K562 (cell line): ENCODE measurements at regions not wholly inside any gene's neighbourhood (a gene's known extent, or its start where the extent isn't known, plus 50 kb on each side); places are given as distances from the start of the nearest gene placed in this dataset.

Experiments used
- ATAC-seq: fragments of 200-7000 bp; cut with Tn5 transposase; 3 replicates; pipeline ENCODE4 v1.9.1; 2020; ENCODE audit warnings: moderate library complexity
- BruUV-seq: library from RNA; stranded (reverse); fragments of 400-500 nt; replicated peaks from 2 replicates; lab custom pipeline; 2021; lab: Mats Ljungman, UMichigan
- CTCF ChIA-PET: fragments of 300-600 bp; formaldehyde crosslinking; extraction: SDS; loops from one replicate; lab custom pipeline; 2021; ENCODE audit warnings: low intra/inter-chr PET ratio; lab: Yijun Ruan, JAX
- POLR2A ChIA-PET: fragments of 300-600, 350-650 bp; sonication (Branson Sonifier 250); formaldehyde crosslinking; extraction: SDS; loops from one replicate; lab custom pipeline; 2021; ENCODE audit warnings: antibody characterized with exemption, inconsistent platforms; lab: Yijun Ruan, JAX
- DNase-seq, 4 experiments: peaks; one replicate each; pipeline versions ENCODE4 v3.0.0 to v3.0.0-alpha.2; 2011 to 2018; ENCODE audit warnings: low spot score in 3 of 4, mixed read lengths in 3 of 4; ENCODE audit errors: extremely low read depth in 1 of 4
- FAIRE-seq: peaks from 2 replicates; lab custom pipeline; 2011; peaks lifted over from hg19 to GRCh38; lab: Jason Lieb, UNC
- H2AFZ ChIP-seq: 2 replicates; pipeline ENCODE4 v1.6.0; 2011; ENCODE audit warnings: low read depth, low read length, control low read depth, inconsistent platforms
- H3K27ac ChIP-seq: fragments of 200-600 bp; 3 replicates; pipeline ENCODE4 v1.8.0; 2011; ENCODE audit warnings: low read depth, mild to moderate bottlenecking, control low read depth, inconsistent platforms, low read length, moderate library complexity, mixed read lengths; ENCODE audit errors: extremely low read depth
- H3K27me3 ChIP-seq, 2 experiments: fragments of 300-600 bp in 1 of 2; 2 replicates in 1 of 2; 3 replicates in 1 of 2; pipeline versions ENCODE4 v1.6.0 to v1.8.0; 2011; ENCODE audit warnings: inconsistent platforms in 2 of 2, low read length in 2 of 2, mild to moderate bottlenecking in 1 of 2, mixed read lengths in 1 of 2, moderate library complexity in 1 of 2; ENCODE audit not compliant: control insufficient read depth in 2 of 2, insufficient read depth in 2 of 2
- H3K36me3 ChIP-seq: fragments of 300-600 bp; 3 replicates; pipeline ENCODE4 v1.8.0; 2011; ENCODE audit warnings: mild to moderate bottlenecking, low read length, inconsistent platforms; ENCODE audit not compliant: control insufficient read depth, insufficient read depth
- H3K4me1 ChIP-seq, 2 experiments: fragments of 200-600 bp in 1 of 2; replicated peaks in 1 of 2; 2 replicates in 1 of 2; 3 replicates in 1 of 2; pipeline versions ENCODE4 v1.5.1 to v1.8.0; 2011; ENCODE audit warnings: inconsistent platforms in 2 of 2, low read length in 2 of 2, mild to moderate bottlenecking in 1 of 2, mixed read lengths in 1 of 2, moderate library complexity in 1 of 2; ENCODE audit not compliant: control insufficient read depth in 2 of 2, insufficient read depth in 2 of 2
- H3K4me2 ChIP-seq: 2 replicates; pipeline ENCODE4 v1.6.1; 2011; ENCODE audit warnings: low read length, control low read depth, inconsistent platforms, mixed read lengths; ENCODE audit not compliant: insufficient read depth
- H3K4me3 ChIP-seq: fragments of 200-600 bp; sonication (generic), shearing (Covaris generic); 2 replicates; pipeline ENCODE4 v1.5.1; 2016; ENCODE audit warnings: control low read depth, inconsistent platforms
- H3K79me2 ChIP-seq: fragments of 200-600 bp; 3 replicates; pipeline ENCODE4 v1.8.0; 2011; ENCODE audit warnings: low read length, inconsistent platforms; ENCODE audit not compliant: control insufficient read depth, insufficient read depth
- H3K9ac ChIP-seq, 2 experiments: 2 replicates each; pipeline versions ENCODE4 v1.6.0 to v1.6.1; 2011; ENCODE audit warnings: low read depth in 2 of 2, low read length in 2 of 2, control low read depth in 1 of 2, inconsistent platforms in 1 of 2, mild to moderate bottlenecking in 1 of 2, mixed read lengths in 1 of 2; ENCODE audit not compliant: insufficient read depth in 1 of 2
- H3K9me1 ChIP-seq: one replicate; pipeline ENCODE4 v1.6.0; 2011; ENCODE audit warnings: inconsistent platforms, mild to moderate bottlenecking, low read length, moderate library complexity; ENCODE audit not compliant: control insufficient read depth, insufficient read depth
- H3K9me3 ChIP-seq: replicated peaks from 2 replicates; pipeline ENCODE4 v1.5.1; 2011; ENCODE audit warnings: low read depth, low read length, inconsistent platforms; ENCODE audit not compliant: control insufficient read depth, insufficient read depth
- H4K20me1 ChIP-seq: replicated peaks from 2 replicates; pipeline ENCODE4 v1.6.1; 2011; ENCODE audit warnings: low read length, inconsistent platforms, mixed read lengths; ENCODE audit not compliant: control insufficient read depth, insufficient read depth
- CCNT2 ChIP-seq: IDR thresholded peaks from 2 replicates; pipeline ENCODE4 v1.6.1; 2011; ENCODE audit warnings: borderline replicate concordance, low read depth, mild to moderate bottlenecking, moderate library complexity, mixed read lengths, low read length; ENCODE audit not compliant: insufficient read length; ENCODE audit errors: extremely low read depth
- DDX20 ChIP-seq: fragments of 450-650 bp; IDR thresholded peaks from 2 replicates; pipeline ENCODE4 v1.6.1; 2016; ENCODE audit warnings: missing genetic modification characterization, low read depth, mild to moderate bottlenecking, missing compliant biosample characterization, moderate library complexity
- E4F1 ChIP-seq: fragments of 250-450 bp; sonication (Bioruptor Pico); IDR thresholded peaks from 2 replicates; pipeline ENCODE4 v1.5.0; 2021; ENCODE audit warnings: mild to moderate bottlenecking, borderline replicate concordance
- FOSL1 ChIP-seq: fragments of 200-800 bp; sonication (Bioruptor generic); conservative IDR thresholded peaks from 2 replicates; pipeline ENCODE4 v1.6.1; 2016; ENCODE audit warnings: missing genetic modification characterization, missing compliant biosample characterization
- HNRNPUL1 ChIP-seq: fragments of 200-400 bp; formaldehyde crosslinking; IDR thresholded peaks from 2 replicates; pipeline ENCODE4 v1.6.1; 2017; ENCODE audit warnings: low read length
- NCOA1 ChIP-seq: fragments of 450-650 bp; IDR thresholded peaks from 2 replicates; pipeline ENCODE4 v1.6.1; 2016; ENCODE audit warnings: low read depth
- NR3C1 ChIP-seq: sonication (generic); formaldehyde crosslinking; IDR thresholded peaks from 2 replicates; pipeline ENCODE4 v1.8.1; 2022; ENCODE audit warnings: missing genetic modification reagents
- POLR2AphosphoS5 ChIP-seq: IDR thresholded peaks from 2 replicates; pipeline ENCODE4 v1.6.1; 2011; ENCODE audit warnings: mild to moderate bottlenecking, low read depth, low read length, moderate library complexity; ENCODE audit not compliant: control insufficient read depth, insufficient read depth
- TEAD4 ChIP-seq, 2 experiments: sonication (generic) in 1 of 2; formaldehyde crosslinking in 1 of 2; IDR thresholded peaks; 2 replicates each; pipeline versions ENCODE4 v1.6.1 to v1.8.0; 2012 to 2022; ENCODE audit warnings: borderline replicate concordance in 1 of 2, inconsistent platforms in 1 of 2, low read length in 1 of 2, mild to moderate bottlenecking in 1 of 2, missing genetic modification reagents in 1 of 2
- ZBED1 ChIP-seq: IDR thresholded peaks from 2 replicates; pipeline ENCODE4 v1.6.1; 2014
- ZFPM2 ChIP-seq: fragments of 250-450 bp; sonication (Bioruptor Pico); IDR thresholded peaks from 2 replicates; pipeline ENCODE4 v1.5.1; 2022; ENCODE audit warnings: mild to moderate bottlenecking
- ZNF431 ChIP-seq: sonication (generic); formaldehyde crosslinking; IDR thresholded peaks from 2 replicates; pipeline ENCODE4 v1.8.0; 2022; ENCODE audit warnings: mild to moderate bottlenecking, missing genetic modification reagents
- WGBS: fragments of 100-300 bp; shearing (Covaris generic); methylation state at CpG from one replicate; pipeline ENCODE4 v1.1.6; 2016; ENCODE audit warnings: low coverage, mixed read lengths; ENCODE audit not compliant: insufficient coverage; ENCODE audit errors: missing lambda C conversion rate; 5-methylcytosine and 5-hydroxymethylcytosine counted together
- in situ Hi-C: fragments of 300-500 bp; cut with MboI; formaldehyde crosslinking; loops from 4 replicates; pipeline ENCODE4 v1.15.0; 2018; ENCODE audit warnings: inconsistent platforms, mixed read lengths
- intact Hi-C: fragments of 100-400 bp; cut with micrococcal nuclease; formaldehyde crosslinking; loops from 2 replicates; pipeline ENCODE4 v1.14.2; 2022
- TF ChIP-seq, protein P1 (sequence below): fragments of 450-650 bp; IDR thresholded peaks from 2 replicates; pipeline ENCODE4 v1.6.1; 2016; ENCODE audit warnings: missing biosample characterization, missing genetic modification characterization

DNA sequence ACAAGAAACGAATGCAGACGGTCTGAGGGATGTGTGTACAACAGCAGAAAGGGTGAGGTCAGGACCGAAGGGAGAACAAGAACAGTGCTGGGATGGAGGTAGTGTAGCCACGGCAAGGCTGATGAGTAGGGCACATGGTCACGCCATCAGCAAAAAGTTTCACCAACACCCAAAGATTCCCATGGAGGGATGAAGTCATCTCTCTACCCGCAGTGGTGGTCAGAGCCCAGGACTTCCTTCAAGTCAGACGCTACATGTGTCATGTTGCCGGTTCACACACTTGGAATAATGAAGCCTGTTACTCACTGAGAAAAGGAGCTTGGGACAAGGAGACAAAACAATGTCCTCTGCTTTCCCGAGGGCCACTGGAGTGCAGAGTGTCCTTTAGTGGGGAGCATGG, 79.7 kb downstream of the SALL1 start (continued):
- no peak for TF ChIP-seq E4F1 (CRISPR knock-in tag)
- TF ChIP-seq ZNF431: no peak
- TF ChIP-seq NR3C1: no peak
- TF ChIP-seq, protein P1, sequence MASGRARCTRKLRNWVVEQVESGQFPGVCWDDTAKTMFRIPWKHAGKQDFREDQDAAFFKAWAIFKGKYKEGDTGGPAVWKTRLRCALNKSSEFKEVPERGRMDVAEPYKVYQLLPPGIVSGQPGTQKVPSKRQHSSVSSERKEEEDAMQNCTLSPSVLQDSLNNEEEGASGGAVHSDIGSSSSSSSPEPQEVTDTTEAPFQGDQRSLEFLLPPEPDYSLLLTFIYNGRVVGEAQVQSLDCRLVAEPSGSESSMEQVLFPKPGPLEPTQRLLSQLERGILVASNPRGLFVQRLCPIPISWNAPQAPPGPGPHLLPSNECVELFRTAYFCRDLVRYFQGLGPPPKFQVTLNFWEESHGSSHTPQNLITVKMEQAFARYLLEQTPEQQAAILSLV: no peak

DNA sequence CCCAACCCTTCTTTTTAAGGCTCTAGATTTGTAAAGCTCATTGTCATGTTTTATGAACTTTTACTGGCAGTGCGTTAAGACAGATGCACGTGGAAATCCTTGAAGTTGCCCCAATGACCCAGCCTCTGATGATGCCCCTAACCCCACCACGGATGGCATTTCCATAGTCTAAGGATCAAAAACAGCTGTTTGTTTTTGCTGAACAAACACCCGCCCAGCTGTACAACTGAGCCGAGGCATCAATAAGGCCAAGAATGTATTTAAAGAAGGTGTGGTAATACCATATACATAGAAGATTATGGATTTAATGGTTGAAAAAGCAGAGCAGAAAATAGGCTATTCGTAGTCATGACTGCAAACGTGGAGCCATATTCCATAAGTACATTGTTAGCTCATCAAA, 83.7 kb downstream of the SALL1 start:
- Histone ChIP-seq H3K4me3 (no peak overlapping the region), H3K9me1 (no peaks in the 10 kb centered on the region), H3K9ac (no peak overlapping the region), H4K20me1 (no peaks in the 10 kb centered on the region), H3K4me2 (no peak overlapping the region), H3K27me3 (no peaks in the 10 kb centered on the region), H3K79me2 (no peaks in the 10 kb centered on the region), H2AFZ (no peak overlapping the region), H3K9me3 (no peaks in the 10 kb centered on the region), H3K36me3 (no peaks in the 10 kb centered on the region), H3K4me1 (no peaks in the 10 kb centered on the region), H3K27ac (no peak overlapping the region)
- WGBS: 0% methylated on average over 7 of the region's 7 CpGs
- ATAC-seq (no peak), FAIRE-seq (no peak), DNase-seq (no peak)
- no TSS peak for BruUV-seq
- intact Hi-C loops (no loop called here), in situ Hi-C loops (no loop called here)
- POLR2A ChIA-PET: no interaction called here
- TF ChIP-seq HNRNPUL1: no peak
- TF ChIP-seq CCNT2: no peak
- no peak for TF ChIP-seq TEAD4 (IDR thresholded peaks at IDR 0.05; ENCODE audit: low read length)
- no peak for TF ChIP-seq TEAD4 (CRISPR knock-in tag; IDR thresholded peaks at IDR 0.05; ENCODE audit: borderline replicate concordance)
- no peak for TF ChIP-seq POLR2AphosphoS5
- no peak for TF ChIP-seq DDX20
- no peak for TF ChIP-seq NCOA1
- TF ChIP-seq ZFPM2 (CRISPR knock-in tag): no peak
- TF ChIP-seq ZBED1: no peak
- TF ChIP-seq FOSL1 (tag): no peak
- CTCF ChIA-PET: no interaction called here
